LNCaP clone FGC (cell line): ENCODE measurements at regions not wholly inside any gene's neighbourhood (a gene's known extent, or its start where the extent isn't known, plus 50 kb on each side); places are given as distances from the start of the nearest gene placed in this dataset.

Source experiments
- DNase-seq: peaks from one replicate; pipeline ENCODE4 v3.0.0-alpha.2; 2011; ENCODE audit warnings: low read depth
- H3K4me3 ChIP-seq: 2 replicates; pipeline ENCODE4 v1.5.1; 2011; ENCODE audit warnings: mild to moderate bottlenecking, low read depth, low read length, control low read depth
- CTCF ChIP-seq: IDR thresholded peaks from 2 replicates; pipeline ENCODE4 v1.5.1; 2012; ENCODE audit warnings: mild to moderate bottlenecking; ENCODE audit not compliant: control insufficient read depth, insufficient read depth; ENCODE audit errors: extremely low read depth

DNA sequence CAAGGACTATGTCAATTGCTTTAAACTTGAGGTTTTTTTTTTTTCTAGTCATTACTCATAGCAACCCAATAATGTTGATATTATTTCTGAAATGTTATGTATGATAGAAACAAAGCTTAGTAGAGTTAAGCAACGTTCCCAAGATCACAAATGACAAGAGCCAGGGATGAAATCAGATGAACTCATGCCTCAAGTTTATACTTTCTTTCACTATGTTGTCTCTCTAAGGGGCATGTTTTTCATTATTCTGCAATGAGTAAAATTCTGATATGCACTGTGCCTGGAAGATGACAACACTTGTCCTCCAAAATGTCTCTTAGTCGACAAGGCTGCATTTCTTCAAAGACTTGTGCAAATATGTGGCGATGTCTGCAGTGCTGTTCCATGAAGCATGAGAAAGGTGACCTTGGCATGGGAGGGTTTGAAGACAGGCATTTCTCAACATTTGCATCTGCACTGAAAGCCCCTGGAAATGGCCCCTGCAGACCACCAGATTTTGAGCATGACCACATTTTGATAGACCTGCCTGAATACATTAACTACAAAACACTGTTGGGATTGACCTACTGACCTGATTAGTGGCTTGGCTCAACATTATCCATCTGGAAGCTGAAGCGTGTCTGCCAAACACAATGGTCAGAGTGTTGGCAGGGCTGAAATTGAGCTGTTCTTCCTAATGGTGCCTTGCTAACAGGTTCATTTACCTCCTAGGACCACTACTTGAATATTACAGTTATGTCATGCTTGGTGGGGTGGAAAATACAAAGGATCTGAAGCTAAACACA, 1027.5 kb downstream of the CDH11 start:
- no peak overlapping the region for H3K4me3 ChIP-seq
- no peak for DNase-seq
- no peak for TF ChIP-seq CTCF

DNA sequence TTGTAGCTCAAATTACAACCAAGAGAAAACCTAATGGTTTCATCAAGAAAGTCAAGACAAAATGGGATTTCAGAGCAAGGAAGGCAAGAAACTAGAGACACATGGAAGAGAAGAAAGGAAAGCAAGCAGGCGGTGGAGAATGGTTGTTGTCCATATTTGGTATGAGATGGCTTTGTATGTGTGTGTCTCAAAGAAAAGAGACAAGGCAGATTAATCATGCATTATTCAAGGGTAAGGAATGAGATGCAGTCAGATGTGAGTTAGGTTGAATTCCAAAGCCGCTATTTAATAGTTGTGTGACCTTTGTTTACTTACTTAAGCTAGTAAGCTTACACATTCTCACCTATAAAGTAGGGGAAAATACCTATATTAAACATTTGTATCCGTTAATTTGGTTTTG, 1029.6 kb downstream of the CDH11 start:
- DNase-seq = no peak
- no peak for TF ChIP-seq CTCF
- H3K4me3 ChIP-seq = no peak overlapping the region

GRCh38 chr16:64090327-64090726, 1031.5 kb downstream of the CDH11 start:
- H3K4me3 ChIP-seq = no peak overlapping the region
- no peak for TF ChIP-seq CTCF
- no peak for DNase-seq

GRCh38 chr16:64089697-64090096, 1032.2 kb downstream of the CDH11 start:
- TF ChIP-seq CTCF = peak; percentile 50
- no peak for DNase-seq

DNA sequence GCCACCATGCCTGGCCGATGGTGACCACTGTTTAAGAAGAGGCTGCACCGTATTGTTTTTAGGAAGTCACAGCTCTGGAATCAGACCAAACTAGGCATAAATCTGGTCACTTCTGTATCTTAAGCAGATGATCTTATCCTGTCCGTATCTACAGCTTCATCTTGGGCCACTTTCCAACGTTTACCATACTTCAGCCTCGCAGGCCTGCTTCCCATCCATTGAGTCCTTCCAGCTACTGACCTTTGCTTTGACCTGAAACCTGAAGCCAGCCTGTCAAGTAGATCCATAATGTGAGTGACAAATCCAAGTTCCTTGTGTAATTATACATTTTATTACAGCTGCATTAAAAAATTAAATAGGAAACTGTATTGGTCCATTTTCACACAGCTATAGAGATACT, 1033.0 kb downstream of the CDH11 start:
- no peak for TF ChIP-seq CTCF
- DNase-seq = no peak
- H3K4me3 ChIP-seq = no peak overlapping the region

More at GRCh38 chr16:64089697-64090096, 1032.2 kb downstream of the CDH11 start:
- H3K4me3 ChIP-seq = no peak overlapping the region

DNA sequence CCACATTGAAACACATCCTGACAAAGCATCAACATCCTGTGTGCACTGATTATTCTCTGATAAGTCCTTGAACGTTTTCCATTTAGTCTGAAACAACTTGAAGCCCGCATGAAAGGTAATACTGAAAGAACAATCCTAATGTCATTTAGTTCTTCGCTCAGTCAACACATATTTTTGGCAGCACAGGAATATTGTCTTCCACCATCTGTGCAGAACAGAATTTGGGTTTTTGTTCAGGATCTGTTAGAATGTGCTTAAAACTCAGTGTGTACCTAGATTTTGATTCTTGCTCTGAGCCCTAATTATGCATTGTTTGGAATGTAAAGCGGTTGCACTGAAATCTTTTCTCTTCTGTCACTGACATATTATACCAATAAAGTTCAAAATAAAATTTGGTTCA, 1036.6 kb downstream of the CDH11 start:
- TF ChIP-seq CTCF = no peak
- no peak overlapping the region for H3K4me3 ChIP-seq
- DNase-seq = no peak

GRCh38 chr16:64084706-64085105, 1037.2 kb downstream of the CDH11 start:
- no peak overlapping the region for H3K4me3 ChIP-seq
- DNase-seq = no peak
- TF ChIP-seq CTCF = no peak
